Spinal cord (tissue), 9 donors: ENCODE measurements at regions not wholly inside any gene's neighbourhood (a gene's known extent, or its start where the extent isn't known, plus 50 kb on each side); places are given as distances from the start of the nearest gene placed in this dataset.
A peak's percentile ranks its signal among the peaks of the same experiment; 100 is the strongest.
"Not testable (repeated sequence)": the region's sequence is repeated elsewhere in the genome, so short reads cannot be mapped to it uniquely, and the experiment has no call there.

Source experiments
- DNase-seq, 6 donors: peaks; one replicate each; pipeline versions ENCODE4 v3.0.0 to v3.0.0-alpha.2; 2013 to 2015; ENCODE audit warnings: low spot score in 6 of 6, low read depth in 4 of 6
- H3K27ac ChIP-seq: one replicate; pipeline ENCODE4 v1.5.1; 2013; ENCODE audit warnings: low read depth, low read length, control low read depth
- H3K27me3 ChIP-seq: one replicate; pipeline ENCODE4 v1.6.1; 2013; ENCODE audit warnings: low read length; ENCODE audit not compliant: control insufficient read depth, insufficient read depth
- H3K36me3 ChIP-seq: one replicate; pipeline ENCODE4 v1.6.1; 2013; ENCODE audit warnings: low read length; ENCODE audit not compliant: control insufficient read depth, insufficient read depth
- H3K4me1 ChIP-seq: one replicate; pipeline ENCODE4 v1.6.1; 2013; ENCODE audit warnings: low read length; ENCODE audit not compliant: control insufficient read depth, insufficient read depth
- H3K4me3 ChIP-seq: one replicate; pipeline ENCODE4 v1.5.1; 2013; ENCODE audit warnings: low read depth, low read length, control low read depth
- H3K9me3 ChIP-seq: one replicate; pipeline ENCODE4 v1.6.1; 2013; ENCODE audit warnings: low read length; ENCODE audit not compliant: control insufficient read depth, insufficient read depth
- WGBS: methylation state at CpG from one replicate; pipeline ENCODE4 v1.1.5; 2013; ENCODE audit warnings: missing lambda C conversion rate; ENCODE audit not compliant: insufficient coverage; 5-methylcytosine and 5-hydroxymethylcytosine counted together
- donor health status: healthy.

DNA sequence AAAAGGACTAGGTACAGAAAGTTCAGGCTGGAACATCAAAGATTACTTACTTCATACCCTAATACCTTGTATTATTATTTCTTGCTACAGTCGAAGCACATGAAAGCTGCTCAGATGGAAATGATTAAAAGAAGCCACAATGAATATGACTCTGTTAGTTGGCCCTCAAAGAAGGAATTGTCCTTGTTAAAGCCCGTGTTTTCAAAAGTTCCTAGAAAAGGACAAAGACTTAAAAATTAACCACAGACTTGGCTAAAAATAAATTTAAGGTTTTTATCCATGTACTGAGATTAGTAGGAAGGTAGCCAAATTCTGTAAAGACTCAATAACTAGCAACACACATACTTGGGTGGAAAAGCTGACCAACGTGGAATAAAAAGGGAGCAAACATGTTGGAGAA, 251.0 kb upstream of the RARB start:
- no peak overlapping the region for H3K4me3 ChIP-seq
- WGBS, result no CpG with 5 or more reads among the region's 3 CpGs
- H3K27ac ChIP-seq, result no peak overlapping the region
- no peak for DNase-seq
- H3K27me3 ChIP-seq, result no peaks in the 10 kb centered on the region
- H3K4me1 ChIP-seq, result no peaks in the 10 kb centered on the region
- H3K36me3 ChIP-seq, result no peaks in the 10 kb centered on the region
- H3K9me3 ChIP-seq, result no peaks in the 10 kb centered on the region

GRCh38 chr3:25178672-25179071, 249.4 kb upstream of the RARB start:
- DNase-seq, result peak in 1 of 6 donors; percentile 11
- Histone ChIP-seq H3K4me3 (no peak overlapping the region), H3K4me1 (no peaks in the 10 kb centered on the region), H3K27ac (no peak overlapping the region), H3K36me3 (no peaks in the 10 kb centered on the region), H3K27me3 (no peaks in the 10 kb centered on the region), H3K9me3 (no peaks in the 10 kb centered on the region)
- 75% methylated on average over 2 of the region's 4 CpGs for WGBS

DNA sequence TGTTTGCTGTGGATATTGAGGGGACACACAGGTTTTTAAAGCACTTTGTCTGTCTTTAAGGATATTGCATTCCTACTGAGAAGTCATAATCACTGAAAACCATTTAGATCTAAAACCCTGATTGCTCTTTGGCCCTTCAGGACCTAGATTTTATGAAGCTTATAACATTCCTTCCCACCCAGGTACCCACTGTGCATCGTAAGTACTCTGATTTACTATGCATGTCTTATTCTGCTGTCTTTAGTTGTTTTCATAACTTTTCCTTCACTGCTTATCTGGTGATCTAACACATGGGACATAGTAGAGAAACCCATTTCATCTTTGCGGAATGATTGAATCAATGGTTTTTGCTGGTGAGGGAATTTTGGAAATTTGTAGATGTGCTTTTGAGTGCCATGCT, 247.0 kb upstream of the RARB start:
- H3K9me3 ChIP-seq, result no peaks in the 10 kb centered on the region
- H3K4me3 ChIP-seq, result no peak overlapping the region
- 100% methylated on average over 1 of the region's 2 CpGs for WGBS
- no peak overlapping the region for H3K27ac ChIP-seq
- H3K4me1 ChIP-seq, result no peaks in the 10 kb centered on the region
- no peaks in the 10 kb centered on the region for H3K36me3 ChIP-seq
- H3K27me3 ChIP-seq, result no peaks in the 10 kb centered on the region
- no peak for DNase-seq

GRCh38 chr3:25182794-25183193, 245.3 kb upstream of the RARB start:
- Histone ChIP-seq H3K27me3 (no peaks in the 10 kb centered on the region), H3K4me1 (no peaks in the 10 kb centered on the region), H3K9me3 (no peaks in the 10 kb centered on the region), H3K4me3 (no peak overlapping the region), H3K36me3 (no peaks in the 10 kb centered on the region), H3K27ac (no peak overlapping the region)
- no peak for DNase-seq
- no CpG with 5 or more reads among the region's 3 CpGs for WGBS

GRCh38 chr3:25184641-25185250, 243.3 kb upstream of the RARB start:
- Histone ChIP-seq H3K9me3 (no peaks in the 10 kb centered on the region), H3K27me3 (no peaks in the 10 kb centered on the region), H3K4me1 (no peaks in the 10 kb centered on the region), H3K36me3 (no peaks in the 10 kb centered on the region), H3K27ac (no peak overlapping the region), H3K4me3 (no peak overlapping the region)
- WGBS, result no CpG with 5 or more reads among the region's 4 CpGs
- no peak for DNase-seq

GRCh38 chr3:25191673-25192072, 236.4 kb upstream of the RARB start:
- Histone ChIP-seq H3K9me3 (no peaks in the 10 kb centered on the region), H3K27ac (no peak overlapping the region), H3K4me1 (no peaks in the 10 kb centered on the region), H3K27me3 (no peaks in the 10 kb centered on the region), H3K4me3 (no peak overlapping the region), H3K36me3 (no peaks in the 10 kb centered on the region)
- WGBS, result 90% methylated on average over 3 of the region's 5 CpGs
- DNase-seq, result no peak

DNA sequence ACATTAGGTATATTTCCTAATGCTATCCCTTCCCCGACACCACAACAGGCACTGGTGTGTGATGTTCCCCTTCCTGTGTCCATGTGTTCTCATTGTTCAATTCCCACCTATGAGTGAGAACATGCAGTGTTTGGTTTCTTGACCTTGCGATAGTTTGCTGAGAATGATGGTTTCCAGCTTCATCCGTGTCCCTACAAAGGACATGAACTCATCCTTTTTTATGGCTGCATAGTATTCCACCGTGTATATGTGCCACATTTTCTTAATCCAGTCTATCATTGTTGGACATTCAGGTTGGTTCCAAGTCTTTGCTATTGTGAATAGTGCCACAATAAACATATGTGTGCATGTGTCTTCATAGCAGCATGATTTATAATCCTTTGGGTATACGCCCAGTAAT, 228.5 kb upstream of the RARB start:
- 100% methylated on average over 2 of the region's 5 CpGs for WGBS
- DNase-seq, H3K4me1 ChIP-seq, H3K4me3 ChIP-seq, H3K27ac ChIP-seq, H3K36me3 ChIP-seq, H3K27me3 ChIP-seq, H3K9me3 ChIP-seq: not testable (repeated sequence)

- Histone ChIP-seq H3K36me3 (no peaks in the 10 kb centered on the region), H3K27me3 (no peaks in the 10 kb centered on the region), H3K27ac (no peak overlapping the region), H3K4me3 (no peak overlapping the region), H3K9me3 (no peaks in the 10 kb centered on the region), H3K4me1 (no peaks in the 10 kb centered on the region)
- 94% methylated on average over 5 of the region's 7 CpGs for WGBS
- no peak for DNase-seq
These were observed 215.3 kb upstream of the RARB start for GRCh38 chr3:25212736-25213135.

GRCh38 chr3:25214034-25214433, 214.0 kb upstream of the RARB start:
- Histone ChIP-seq H3K27me3 (no peaks in the 10 kb centered on the region), H3K36me3 (no peaks in the 10 kb centered on the region), H3K9me3 (no peaks in the 10 kb centered on the region), H3K4me1 (no peaks in the 10 kb centered on the region), H3K4me3 (no peak overlapping the region), H3K27ac (no peak overlapping the region)
- WGBS, result no CpG with 5 or more reads among the region's 2 CpGs
- DNase-seq, result peak in 1 of 6 donors; percentile 50

DNA sequence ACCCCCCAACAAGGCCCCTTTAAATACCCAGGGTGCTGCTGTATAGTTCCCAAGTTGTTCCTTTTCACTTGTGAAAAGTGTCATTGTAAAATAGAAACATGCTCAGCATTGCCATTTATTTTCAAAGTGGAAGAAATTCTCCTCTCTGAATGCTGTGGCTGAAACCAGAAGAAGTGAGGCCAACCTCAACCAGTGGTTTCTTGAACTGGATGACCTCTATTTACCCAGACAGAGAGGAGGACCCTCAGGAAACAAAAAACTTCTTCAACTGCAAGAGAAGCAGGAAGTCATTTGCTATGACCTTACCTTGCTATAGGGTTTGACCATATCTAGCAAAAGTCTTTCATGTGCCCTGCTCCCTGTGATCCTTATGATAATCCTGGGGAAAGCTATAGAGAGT, 209.7 kb upstream of the RARB start:
- H3K9me3 ChIP-seq, result no peaks in the 10 kb centered on the region
- DNase-seq, result no peak
- H3K27me3 ChIP-seq, result no peaks in the 10 kb centered on the region

More for the DNA sequence above, 209.7 kb upstream of the RARB start:
- no peak overlapping the region for H3K27ac ChIP-seq
- H3K4me3 ChIP-seq, result no peak overlapping the region
- H3K36me3 ChIP-seq, result no peaks in the 10 kb centered on the region
- H3K4me1 ChIP-seq, result no peaks in the 10 kb centered on the region
